Thymus (tissue), 11 donors: ENCODE measurements at regions not wholly inside any gene's neighbourhood (a gene's known extent, or its start where the extent isn't known, plus 50 kb on each side); places are given as distances from the start of the nearest gene placed in this dataset.
"Not testable (repeated sequence)": the region's sequence is repeated elsewhere in the genome, so short reads cannot be mapped to it uniquely, and the experiment has no call there.

Source experiments
- DNase-seq, 9 donors: peaks; one replicate each; pipeline ENCODE4 v3.0.0-alpha.2; 2013; ENCODE audit warnings: low spot score in 9 of 9, low read depth in 6 of 9, missing footprints in 1 of 9
- H3K27ac ChIP-seq, 2 donors: one replicate each; pipeline ENCODE4 v1.5.1; 2013; ENCODE audit warnings: control low read depth in 1 of 2, low read depth in 1 of 2, low read length in 1 of 2, mild to moderate bottlenecking in 1 of 2, moderate library complexity in 1 of 2
- H3K27me3 ChIP-seq, 2 donors: one replicate each; pipeline ENCODE4 v1.5.1; 2013; ENCODE audit warnings: low read length in 1 of 2; ENCODE audit not compliant: control insufficient read depth in 2 of 2, insufficient read depth in 1 of 2
- H3K36me3 ChIP-seq, 2 donors: one replicate each; pipeline ENCODE4 v1.5.1; 2013; ENCODE audit warnings: low read length in 1 of 2, mild to moderate bottlenecking in 1 of 2, moderate library complexity in 1 of 2; ENCODE audit not compliant: control insufficient read depth in 2 of 2, insufficient read depth in 2 of 2
- H3K4me1 ChIP-seq, 2 donors: one replicate each; pipeline ENCODE4 v1.5.1; 2013; ENCODE audit warnings: low read length in 2 of 2; ENCODE audit not compliant: control insufficient read depth in 2 of 2, insufficient read depth in 2 of 2
- H3K4me3 ChIP-seq, 2 donors: one replicate each; pipeline ENCODE4 v1.5.1; 2013; ENCODE audit warnings: low read length in 2 of 2, control low read depth in 1 of 2, mild to moderate bottlenecking in 1 of 2
- H3K9me3 ChIP-seq, 2 donors: one replicate each; pipeline ENCODE4 v1.5.1; 2013; ENCODE audit warnings: low read length in 1 of 2, mild to moderate bottlenecking in 1 of 2; ENCODE audit not compliant: control insufficient read depth in 2 of 2, insufficient read depth in 1 of 2
- WGBS: extraction: QIAGEN DNeasy Blood & Tissue Kit; methylation state at CpG from one replicate; pipeline ENCODE4 v1.1.7; 2013; 5-methylcytosine and 5-hydroxymethylcytosine counted together
- donor health status: healthy.

DNA sequence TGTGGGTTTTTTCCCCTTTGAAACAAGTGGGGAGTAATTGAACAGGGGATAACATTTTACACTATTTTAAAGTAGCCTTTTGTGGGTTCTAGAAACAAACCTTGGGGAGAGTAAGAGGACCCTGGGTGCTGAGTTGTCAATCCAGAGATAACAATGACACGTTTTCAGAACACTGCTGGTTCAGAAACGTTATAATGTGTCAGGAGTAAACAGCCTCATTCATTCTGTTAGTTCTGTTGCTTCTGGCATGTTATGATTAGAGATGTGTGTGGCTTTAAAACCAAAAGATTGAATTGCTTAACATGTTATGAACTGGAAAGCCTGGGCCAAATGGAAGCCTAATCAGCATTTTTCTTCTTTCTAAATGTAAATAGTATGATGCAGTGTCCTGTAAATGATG lies 680.5 kb upstream of the NOVA1 start:
- no peaks in the 10 kb centered on the region for H3K36me3 ChIP-seq
- no peaks in the 10 kb centered on the region for H3K4me1 ChIP-seq
- H3K27me3 ChIP-seq: no peaks in the 10 kb centered on the region
- no peaks in the 10 kb centered on the region for H3K9me3 ChIP-seq
- WGBS: 38% methylated on average over 2 of the region's 2 CpGs
- no peak for DNase-seq
- H3K4me3 ChIP-seq: no peak overlapping the region
- no peak overlapping the region for H3K27ac ChIP-seq

DNA sequence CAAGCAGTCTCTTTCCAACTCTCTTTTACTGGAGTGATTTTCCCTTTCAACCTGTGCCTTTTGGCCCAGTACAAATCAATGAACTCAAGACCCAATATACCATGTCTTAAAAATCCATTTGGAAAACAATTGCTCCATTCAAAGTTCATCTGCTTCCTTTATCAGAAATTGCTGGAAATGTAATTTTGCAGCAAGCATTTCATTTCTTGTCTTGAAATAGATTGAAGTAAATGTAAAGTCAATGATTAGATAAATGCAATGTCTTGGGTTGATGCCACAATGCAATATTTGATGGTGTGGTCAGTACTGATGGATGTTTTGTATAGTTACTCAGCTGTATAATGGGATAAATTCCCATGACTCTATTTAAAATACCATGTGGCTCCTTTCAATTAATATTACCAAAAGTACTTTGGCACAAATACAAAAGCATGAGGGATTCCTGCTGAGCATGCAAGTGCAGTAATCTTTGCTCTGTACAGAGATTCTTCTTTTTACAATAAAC lies 707.7 kb upstream of the NOVA1 start:
- no peaks in the 10 kb centered on the region for H3K4me1 ChIP-seq
- H3K4me3 ChIP-seq: no peak overlapping the region
- no peak overlapping the region for H3K27ac ChIP-seq
- no peaks in the 10 kb centered on the region for H3K36me3 ChIP-seq
- H3K9me3 ChIP-seq: peaks cover 0 to 8% of the 10 kb centered on the region in 2 donors
- no peaks in the 10 kb centered on the region for H3K27me3 ChIP-seq
- DNase-seq: no peak

DNA sequence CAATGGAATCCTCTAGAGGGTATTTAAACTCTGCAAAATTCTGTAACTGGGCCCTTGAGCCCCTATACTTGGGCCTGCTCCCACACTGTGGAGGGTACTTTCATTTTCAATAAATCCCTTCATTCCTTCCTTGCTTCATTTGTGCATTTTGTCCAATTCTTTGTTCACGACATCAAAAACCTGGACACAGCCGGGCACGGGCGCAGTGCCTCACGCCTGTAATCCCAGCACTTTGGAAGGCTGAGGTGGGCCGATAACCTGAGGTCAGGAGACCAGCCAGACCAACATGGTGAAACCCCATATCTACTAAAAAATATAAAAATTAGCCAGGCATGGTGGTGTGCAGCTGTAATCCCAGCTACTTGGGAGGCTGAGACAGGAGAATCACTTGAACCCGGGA lies 714.9 kb upstream of the NOVA1 start:
- not testable (repeated sequence) for H3K9me3 ChIP-seq, DNase-seq, H3K27ac ChIP-seq, H3K27me3 ChIP-seq, H3K4me3 ChIP-seq, H3K36me3 ChIP-seq, H3K4me1 ChIP-seq
- WGBS: 98% methylated on average over 7 of the region's 7 CpGs

DNA sequence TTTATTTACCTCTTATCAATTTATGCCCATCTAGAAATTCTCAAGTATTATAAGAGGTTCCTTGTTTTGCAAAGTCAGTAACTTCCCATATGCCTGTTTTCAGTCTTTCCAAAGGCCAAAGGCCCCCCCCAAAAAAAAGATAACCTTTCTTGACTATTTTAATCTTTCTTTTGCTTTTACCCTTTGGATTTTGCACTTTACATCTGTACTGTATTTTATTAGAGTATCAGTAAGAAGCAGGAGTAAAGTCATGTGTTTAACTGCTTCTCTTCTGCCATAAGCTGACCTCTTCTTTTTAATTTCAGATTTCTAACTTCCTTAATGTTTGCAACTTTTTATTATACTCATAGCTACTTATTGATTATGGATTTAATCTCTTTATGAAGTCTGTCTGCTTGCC lies 716.4 kb upstream of the NOVA1 start:
- no peak overlapping the region for H3K4me3 ChIP-seq
- no peaks in the 10 kb centered on the region for H3K27me3 ChIP-seq
- H3K9me3 ChIP-seq: peaks cover 0 to 5% of the 10 kb centered on the region in 2 donors
- H3K36me3 ChIP-seq: no peaks in the 10 kb centered on the region
- no peak for DNase-seq
- no peak overlapping the region for H3K27ac ChIP-seq
- H3K4me1 ChIP-seq: no peaks in the 10 kb centered on the region

DNA sequence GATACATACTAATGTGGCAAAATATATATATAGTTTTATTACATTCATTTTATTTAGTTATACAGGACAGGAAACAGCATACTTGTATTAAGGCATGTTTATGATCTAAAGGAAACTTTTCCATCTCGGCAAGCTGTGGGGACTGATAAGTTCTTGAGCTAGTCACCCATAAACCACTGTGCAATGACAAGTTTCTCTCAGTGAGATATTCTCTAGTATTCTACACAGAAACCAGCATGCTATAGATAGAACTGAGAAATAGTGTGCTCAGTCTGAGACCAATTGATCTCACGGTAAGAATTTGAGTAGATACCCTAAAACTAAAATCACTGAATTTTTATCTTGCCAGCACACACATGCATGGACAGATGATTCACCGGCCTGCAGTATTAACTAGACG lies 717.6 kb upstream of the NOVA1 start:
- 79% methylated on average over 4 of the region's 4 CpGs for WGBS
- DNase-seq: no peak
- Histone ChIP-seq H3K36me3 (no peaks in the 10 kb centered on the region), H3K4me1 (no peaks in the 10 kb centered on the region), H3K9me3 (peaks cover 0 to 5% of the 10 kb centered on the region in 2 donors), H3K27me3 (no peaks in the 10 kb centered on the region), H3K4me3 (no peak overlapping the region), H3K27ac (no peak overlapping the region)

DNA sequence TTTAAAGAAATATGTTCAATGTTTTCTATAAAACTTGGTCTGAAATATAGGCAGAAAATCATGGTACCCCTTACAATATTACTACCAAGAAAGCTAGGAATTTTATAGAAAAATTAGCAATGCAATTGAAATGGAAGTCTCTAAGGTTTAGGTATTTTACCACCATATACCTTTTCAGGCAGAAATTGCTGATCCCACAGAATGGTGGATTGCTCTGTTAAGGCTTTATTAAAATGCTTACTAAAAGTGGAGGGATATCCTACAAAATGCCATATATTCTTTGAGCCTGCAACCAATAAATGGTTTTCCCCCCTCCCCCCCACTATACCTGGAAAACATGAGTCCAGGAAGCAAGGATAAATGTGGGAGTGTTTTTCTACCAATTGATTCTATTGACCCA lies 718.1 kb upstream of the NOVA1 start:
- no peak overlapping the region for H3K4me3 ChIP-seq
- H3K4me1 ChIP-seq: no peaks in the 10 kb centered on the region
- no peak overlapping the region for H3K27ac ChIP-seq

DNA sequence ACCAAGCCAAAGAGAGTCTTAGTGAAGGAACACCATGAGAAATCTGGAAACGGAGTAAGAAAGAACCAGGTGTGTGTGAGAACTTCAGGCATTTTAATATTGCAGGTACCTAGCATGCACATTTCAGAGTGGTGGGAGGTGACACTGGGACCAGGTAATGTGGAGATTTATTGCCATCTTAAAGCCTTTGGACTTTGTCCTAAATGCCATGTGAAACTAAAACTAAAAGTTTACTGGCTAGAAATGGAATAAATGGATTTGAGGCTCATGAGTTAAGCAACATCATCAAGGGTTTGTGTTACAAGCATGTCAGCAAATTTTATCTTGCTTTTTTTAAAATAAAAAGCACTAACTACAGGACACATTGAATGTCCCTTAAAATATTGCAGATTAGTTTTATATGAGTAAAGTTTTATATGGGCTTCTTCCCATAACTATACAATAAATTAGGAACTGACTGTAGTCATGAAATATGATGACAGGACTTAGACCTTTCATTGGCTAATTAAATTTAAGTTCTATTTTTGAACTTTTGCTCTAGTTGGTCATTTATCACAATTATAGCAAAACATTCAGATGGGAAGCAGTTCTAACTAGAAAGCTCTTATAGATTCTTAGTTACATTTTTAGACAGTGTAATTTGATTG lies 721.1 kb upstream of the NOVA1 start:
- no peak for DNase-seq
- no peaks in the 10 kb centered on the region for H3K9me3 ChIP-seq
- no peaks in the 10 kb centered on the region for H3K36me3 ChIP-seq
- no peaks in the 10 kb centered on the region for H3K4me1 ChIP-seq
- H3K4me3 ChIP-seq: no peak overlapping the region
- no peaks in the 10 kb centered on the region for H3K27me3 ChIP-seq
- 86% methylated on average over 1 of the region's 1 CpG for WGBS
- no peak overlapping the region for H3K27ac ChIP-seq

More for the DNA sequence above, 718.1 kb upstream of the NOVA1 start:
- Histone ChIP-seq H3K9me3 (peaks cover 0 to 5% of the 10 kb centered on the region in 2 donors), H3K27me3 (no peaks in the 10 kb centered on the region), H3K36me3 (no peaks in the 10 kb centered on the region)
- no peak for DNase-seq

DNA sequence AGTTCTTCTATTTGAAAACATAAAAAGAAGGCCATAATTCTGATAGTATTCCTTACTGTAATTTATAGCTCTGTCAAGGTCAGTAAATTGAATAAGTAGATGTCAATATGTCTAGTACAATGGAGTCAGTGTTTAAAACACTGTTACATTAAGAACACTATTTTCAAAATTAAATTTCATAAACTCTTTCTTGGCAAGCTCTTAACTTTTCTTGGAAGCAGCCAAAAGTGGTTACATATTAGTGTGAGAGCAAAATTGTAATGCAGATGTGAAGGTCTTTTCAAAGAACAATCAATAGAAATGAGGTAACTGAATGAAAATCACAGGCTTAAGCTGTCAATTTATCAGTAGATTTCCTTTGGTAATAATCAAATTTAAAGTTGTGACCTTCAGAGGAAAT lies 722.4 kb upstream of the NOVA1 start:
- H3K27ac ChIP-seq: no peak overlapping the region
- H3K4me1 ChIP-seq: no peaks in the 10 kb centered on the region
- H3K27me3 ChIP-seq: no peaks in the 10 kb centered on the region
- H3K36me3 ChIP-seq: no peaks in the 10 kb centered on the region
- DNase-seq: no peak
- no peak overlapping the region for H3K4me3 ChIP-seq
- no peaks in the 10 kb centered on the region for H3K9me3 ChIP-seq

DNA sequence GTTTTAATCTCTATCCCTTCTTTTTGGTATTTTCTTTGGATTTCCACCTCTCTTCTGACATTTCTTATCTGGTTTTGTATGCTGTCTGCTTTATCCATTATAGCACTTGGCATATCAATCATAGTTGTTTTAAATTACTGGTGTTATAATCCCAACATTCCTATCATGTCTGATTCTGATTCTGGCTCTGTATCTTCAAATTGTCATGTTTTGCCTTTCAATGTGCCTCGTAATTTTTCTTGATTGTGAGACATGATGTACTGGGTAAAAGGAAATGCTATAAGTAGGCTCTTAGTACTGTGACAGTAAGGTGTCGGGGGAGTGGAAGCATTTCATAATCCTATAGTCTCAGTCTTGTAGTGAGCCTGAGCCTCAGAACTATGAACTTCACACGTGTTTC lies 729.3 kb upstream of the NOVA1 start:
- 71% methylated on average over 3 of the region's 3 CpGs for WGBS
- Histone ChIP-seq H3K36me3 (no peaks in the 10 kb centered on the region), H3K4me1 (no peaks in the 10 kb centered on the region), H3K4me3 (no peak overlapping the region), H3K27ac (no peak overlapping the region), H3K9me3 (no peaks in the 10 kb centered on the region), H3K27me3 (no peaks in the 10 kb centered on the region)
- DNase-seq: no peak

DNA sequence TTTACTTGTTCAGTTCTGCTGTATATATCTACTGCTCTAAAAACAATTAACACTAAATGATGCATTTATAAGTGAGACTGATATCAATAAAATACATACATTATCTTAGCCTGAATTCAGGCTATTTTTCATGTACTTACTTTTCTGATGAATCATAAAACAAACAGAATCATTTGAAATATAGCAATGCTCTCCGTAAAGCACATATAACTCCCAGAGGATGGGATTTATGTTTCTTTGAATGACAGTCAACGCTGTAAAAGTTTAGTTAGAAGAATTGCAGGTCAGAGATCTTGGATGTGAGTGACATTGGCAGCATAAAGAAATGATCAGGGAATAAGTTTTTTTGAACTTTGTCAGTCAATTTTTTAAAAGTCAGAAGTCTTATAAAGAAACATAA lies 740.2 kb upstream of the NOVA1 start:
- 87% methylated on average over 2 of the region's 2 CpGs for WGBS
- no peaks in the 10 kb centered on the region for H3K27me3 ChIP-seq
- no peaks in the 10 kb centered on the region for H3K36me3 ChIP-seq
- DNase-seq: no peak
- no peaks in the 10 kb centered on the region for H3K9me3 ChIP-seq
- H3K4me1 ChIP-seq: no peaks in the 10 kb centered on the region
- H3K4me3 ChIP-seq: no peak overlapping the region
- no peak overlapping the region for H3K27ac ChIP-seq
